ENCODE measurements at regions not wholly inside any gene's neighbourhood (a gene's known extent, or its start where the extent isn't known, plus 50 kb on each side); places are given as distances from the start of the nearest gene placed in this dataset.

DNA sequence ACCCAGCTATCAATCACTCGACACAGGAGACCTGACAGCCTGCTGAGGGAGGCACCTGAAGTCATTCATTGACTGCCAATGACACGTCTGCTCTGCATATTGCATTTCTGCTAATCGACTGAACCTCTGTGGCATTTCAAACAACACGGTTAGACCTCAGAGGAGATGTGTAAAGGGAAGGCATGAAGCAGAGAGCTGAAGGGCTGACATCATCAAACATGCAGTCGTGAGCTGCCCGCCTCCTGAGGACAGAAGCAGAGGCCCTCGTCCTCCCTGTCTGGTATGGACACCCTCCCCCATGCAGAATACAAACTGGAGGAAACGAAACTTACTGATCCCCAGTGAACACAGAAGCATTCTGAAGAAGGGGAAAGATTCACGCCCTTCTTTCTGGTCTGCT, 462.6 kb upstream of the MGMT start:
- TF ChIP-seq CTCF (IDR thresholded peaks at IDR 0.05; ENCODE audit: low read depth, low read length, poor library complexity, severe bottlenecking): no peak
- no peak for TF ChIP-seq EZH2phosphoT487 (IDR thresholded peaks at IDR 0.05; ENCODE audit: borderline replicate concordance, low read length)

Data from DOHH2 (cell line).